CD14-positive monocyte (primary cell): ENCODE measurements at regions not wholly inside any gene's neighbourhood (a gene's known extent, or its start where the extent isn't known, plus 50 kb on each side); places are given as distances from the start of the nearest gene placed in this dataset.

Source experiments
- DNase-seq, 3 donors: peaks; one replicate each; pipeline ENCODE4 v3.0.0-alpha.2; 2011 to 2022
- H2AFZ ChIP-seq: 2 replicates; pipeline ENCODE4 v1.6.0; 2012; ENCODE audit warnings: mild to moderate bottlenecking, low read depth, low read length, inconsistent platforms; ENCODE audit not compliant: insufficient read depth, poor library complexity, severe bottlenecking
- H3K27ac ChIP-seq, 2 donors: 1 replicate in 1 of 2; 2 replicates in 1 of 2; pipeline ENCODE4 v1.5.1; 2012 to 2013; ENCODE audit warnings: low read length in 2 of 2, control low read depth in 1 of 2, inconsistent platforms in 1 of 2, low read depth in 1 of 2, mild to moderate bottlenecking in 1 of 2
- H3K27me3 ChIP-seq, 2 donors: one replicate each; pipeline versions ENCODE4 v1.6.0 to v1.6.1; 2011 to 2013; ENCODE audit warnings: low read length in 2 of 2; ENCODE audit not compliant: control insufficient read depth in 2 of 2, insufficient read depth in 2 of 2
- H3K36me3 ChIP-seq, 2 donors: replicated peaks in 1 of 2; 1 replicate in 1 of 2; 2 replicates in 1 of 2; pipeline versions ENCODE4 v1.5.1 to v1.6.1; 2012 to 2013; ENCODE audit warnings: low read length in 2 of 2, control low read depth in 1 of 2, inconsistent platforms in 1 of 2, mild to moderate bottlenecking in 1 of 2; ENCODE audit not compliant: insufficient read depth in 2 of 2, control insufficient read depth in 1 of 2
- H3K4me1 ChIP-seq, 2 donors: 1 replicate in 1 of 2; 2 replicates in 1 of 2; pipeline versions ENCODE4 v1.5.1 to v1.6.1; 2012 to 2013; ENCODE audit warnings: low read length in 2 of 2, control low read depth in 1 of 2, inconsistent platforms in 1 of 2, mild to moderate bottlenecking in 1 of 2, moderate library complexity in 1 of 2; ENCODE audit not compliant: insufficient read depth in 2 of 2, control insufficient read depth in 1 of 2
- H3K4me2 ChIP-seq: replicated peaks from 2 replicates; pipeline ENCODE3; 2012; ENCODE audit warnings: low read length, moderate library complexity, mild to moderate bottlenecking; ENCODE audit not compliant: poor library complexity, severe bottlenecking; ENCODE audit errors: extremely low read depth
- H3K4me3 ChIP-seq, 3 experiments: fragments of 200-600 bp in 1 of 3; sonication (generic) in 1 of 3; replicated peaks in 1 of 3; 1 replicate in 2 of 3; 2 replicates in 1 of 3; pipeline ENCODE4 v1.5.1; 2011 to 2013; ENCODE audit warnings: low read length in 3 of 3, mild to moderate bottlenecking in 3 of 3, control low read depth in 2 of 3, low read depth in 2 of 3, inconsistent platforms in 1 of 3, moderate library complexity in 1 of 3
- H3K79me2 ChIP-seq: 2 replicates; pipeline ENCODE4 v1.6.0; 2012; ENCODE audit warnings: mild to moderate bottlenecking, control low read depth, inconsistent platforms, low read length, moderate library complexity; ENCODE audit not compliant: insufficient read depth
- H3K9ac ChIP-seq: 2 replicates; pipeline ENCODE4 v1.6.0; 2017; ENCODE audit warnings: low read length, mild to moderate bottlenecking; ENCODE audit not compliant: insufficient read depth, poor library complexity, severe bottlenecking
- H3K9me3 ChIP-seq, 2 donors: replicated peaks in 1 of 2; 1 replicate in 1 of 2; 2 replicates in 1 of 2; pipeline versions ENCODE4 v1.5.1 to v1.6.1; 2012 to 2013; ENCODE audit warnings: low read length in 2 of 2, control low read depth in 1 of 2; ENCODE audit not compliant: control insufficient read depth in 1 of 2, insufficient read depth in 1 of 2
- H4K20me1 ChIP-seq: 2 replicates; pipeline ENCODE4 v1.6.0; 2012; ENCODE audit warnings: mild to moderate bottlenecking, low read length, control low read depth, moderate library complexity; ENCODE audit not compliant: insufficient read depth
- H3K27ac Mint-ChIP-seq, 7 donors: one replicate each; pipeline ENCODE4 v1.8.0; 2020; ENCODE audit warnings: mild to moderate bottlenecking in 7 of 7, mixed read lengths in 7 of 7, moderate library complexity in 6 of 7, inconsistent platforms in 2 of 7
- H3K27me3 Mint-ChIP-seq, 3 donors: one replicate each; pipeline ENCODE4 v1.8.0; 2021 to 2022; ENCODE audit warnings: low read depth in 3 of 3, mild to moderate bottlenecking in 3 of 3, mixed read lengths in 3 of 3, moderate library complexity in 3 of 3, inconsistent platforms in 1 of 3
- H3K36me3 Mint-ChIP-seq, 2 donors: one replicate each; pipeline ENCODE4 v1.8.0; 2020; ENCODE audit warnings: mixed read lengths in 2 of 2, inconsistent platforms in 1 of 2, mild to moderate bottlenecking in 1 of 2
- H3K4me1 Mint-ChIP-seq: one replicate; pipeline ENCODE4 v1.8.0; 2020; ENCODE audit warnings: mild to moderate bottlenecking, mixed read lengths
- H3K4me3 Mint-ChIP-seq, 2 donors: one replicate each; pipeline ENCODE4 v1.8.0; 2020; ENCODE audit warnings: mild to moderate bottlenecking in 2 of 2, mixed read lengths in 2 of 2, moderate library complexity in 1 of 2
- H3K9me3 Mint-ChIP-seq, 7 donors: one replicate each; pipeline ENCODE4 v1.8.0; 2020 to 2022; ENCODE audit warnings: mixed read lengths in 7 of 7, mild to moderate bottlenecking in 6 of 7, moderate library complexity in 6 of 7, inconsistent platforms in 2 of 7
- WGBS: methylation state at CpG from one replicate; pipeline ENCODE4 v1.1.5; 2013; ENCODE audit warnings: missing lambda C conversion rate; ENCODE audit not compliant: insufficient coverage; 5-methylcytosine and 5-hydroxymethylcytosine counted together
- intact Hi-C, 2 donors: fragments of 100-400 bp; cut with micrococcal nuclease; formaldehyde crosslinking; loops; one replicate each; pipeline versions ENCODE4 v1.15.0 to v1.15.1; 2023
- TF ChIP-seq, protein P1 (sequence below): fragments of 200-600 bp; IDR thresholded peaks from one replicate; pipeline ENCODE4 v1.8.0; 2022; ENCODE audit warnings: antibody characterized with exemption, mild to moderate bottlenecking

- Histone ChIP-seq H3K4me1 (no peaks in the 10 kb centered on the region), H3K36me3 (no peaks in the 10 kb centered on the region), H2AFZ (no peak overlapping the region), H4K20me1 (no peaks in the 10 kb centered on the region), H3K79me2 (no peaks in the 10 kb centered on the region), H3K4me2 (no peak overlapping the region), H3K27ac (no peak overlapping the region), H3K4me3 (no peak overlapping the region), H3K27me3 (no peaks in the 10 kb centered on the region), H3K9me3 (peaks cover 0 to 19% of the 10 kb centered on the region in 2 donors), H3K9ac (no peak overlapping the region)
- TF ChIP-seq, protein P1, sequence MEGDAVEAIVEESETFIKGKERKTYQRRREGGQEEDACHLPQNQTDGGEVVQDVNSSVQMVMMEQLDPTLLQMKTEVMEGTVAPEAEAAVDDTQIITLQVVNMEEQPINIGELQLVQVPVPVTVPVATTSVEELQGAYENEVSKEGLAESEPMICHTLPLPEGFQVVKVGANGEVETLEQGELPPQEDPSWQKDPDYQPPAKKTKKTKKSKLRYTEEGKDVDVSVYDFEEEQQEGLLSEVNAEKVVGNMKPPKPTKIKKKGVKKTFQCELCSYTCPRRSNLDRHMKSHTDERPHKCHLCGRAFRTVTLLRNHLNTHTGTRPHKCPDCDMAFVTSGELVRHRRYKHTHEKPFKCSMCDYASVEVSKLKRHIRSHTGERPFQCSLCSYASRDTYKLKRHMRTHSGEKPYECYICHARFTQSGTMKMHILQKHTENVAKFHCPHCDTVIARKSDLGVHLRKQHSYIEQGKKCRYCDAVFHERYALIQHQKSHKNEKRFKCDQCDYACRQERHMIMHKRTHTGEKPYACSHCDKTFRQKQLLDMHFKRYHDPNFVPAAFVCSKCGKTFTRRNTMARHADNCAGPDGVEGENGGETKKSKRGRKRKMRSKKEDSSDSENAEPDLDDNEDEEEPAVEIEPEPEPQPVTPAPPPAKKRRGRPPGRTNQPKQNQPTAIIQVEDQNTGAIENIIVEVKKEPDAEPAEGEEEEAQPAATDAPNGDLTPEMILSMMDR = no peak
- H3K36me3 Mint-ChIP-seq = no peaks in the 10 kb centered on the region
- no peaks in the 10 kb centered on the region for H3K27me3 Mint-ChIP-seq
- DNase-seq = no peak
- H3K9me3 Mint-ChIP-seq = peaks cover 0 to 10% (median 2%) of the 10 kb centered on the region in 7 donors
- intact Hi-C loops = no loop called here
- H3K4me1 Mint-ChIP-seq = no peaks in the 10 kb centered on the region
- no peak overlapping the region for H3K4me3 Mint-ChIP-seq
- 93% methylated on average over 7 of the region's 8 CpGs for WGBS
- H3K27ac Mint-ChIP-seq = no peak overlapping the region
Measured at GRCh38 chr9:30757723-30758122, 1626.7 kb upstream of the ACO1 start.

DNA sequence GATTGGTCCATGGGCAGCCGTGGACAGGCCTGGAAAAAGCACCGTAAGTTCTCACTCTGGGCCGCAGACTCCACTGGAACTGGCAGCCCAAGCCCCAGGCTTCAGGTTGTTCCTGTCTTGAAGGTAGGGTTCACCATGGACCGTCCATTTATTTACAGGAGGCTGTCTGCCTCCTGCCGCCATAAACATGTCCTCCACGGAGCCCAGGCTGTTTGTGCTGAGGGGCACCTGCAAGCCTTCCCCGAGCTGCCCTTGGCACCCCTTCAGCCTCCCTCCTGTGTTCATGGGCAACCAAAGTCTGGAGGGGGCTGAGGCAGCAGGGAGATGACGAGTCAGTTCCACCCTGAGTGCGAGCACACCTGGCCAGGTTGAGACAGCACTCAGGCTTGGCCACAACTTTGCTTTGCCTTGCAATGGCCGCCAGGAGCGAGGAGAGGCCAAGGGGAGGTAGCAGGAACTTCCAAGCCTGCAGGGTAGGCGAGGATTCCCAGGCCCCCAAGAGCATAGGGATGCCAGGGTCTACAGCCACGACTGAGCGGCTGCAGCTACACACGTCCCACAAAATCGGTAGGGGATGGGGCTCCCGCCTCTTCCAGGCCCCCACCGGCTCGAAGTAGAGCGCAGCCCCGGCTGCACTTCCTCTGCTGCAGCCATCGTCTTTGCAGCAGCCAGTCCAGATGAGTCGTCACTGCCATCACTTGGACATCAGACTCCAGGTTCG lies 1625.6 kb upstream of the ACO1 start:
- TF ChIP-seq, protein P1 = no peak
- DNase-seq = no peak
- peaks cover 0 to 19% of the 10 kb centered on the region in 2 donors for H3K9me3 ChIP-seq
- Mint-ChIP-seq H3K27ac (no peak overlapping the region), H3K4me3 (no peak overlapping the region), H3K36me3 (no peaks in the 10 kb centered on the region), H3K27me3 (no peaks in the 10 kb centered on the region), H3K9me3 (peaks cover 0 to 10% (median 2%) of the 10 kb centered on the region in 7 donors), H3K4me1 (no peaks in the 10 kb centered on the region)
- H3K27me3 ChIP-seq = no peaks in the 10 kb centered on the region
- H3K27ac ChIP-seq = no peak overlapping the region
- intact Hi-C loops = no loop called here
- no peak overlapping the region for H3K4me3 ChIP-seq
- no peak overlapping the region for H3K9ac ChIP-seq
- WGBS = 89% methylated on average over 24 of the region's 24 CpGs
- no peaks in the 10 kb centered on the region for H3K36me3 ChIP-seq
- H2AFZ ChIP-seq = no peak overlapping the region
- no peaks in the 10 kb centered on the region for H3K79me2 ChIP-seq
- no peaks in the 10 kb centered on the region for H4K20me1 ChIP-seq
- H3K4me2 ChIP-seq = no peak overlapping the region
- no peaks in the 10 kb centered on the region for H3K4me1 ChIP-seq
